Stimulated activated memory B cell treated with anti-CD40 and anti-IgM and Interleukin-4, amounts not matched to agents 10 μg/mL and 1 μg/mL and 100 μg/mL, for 72 hours (primary cell): ENCODE measurements at regions not wholly inside any gene's neighbourhood (a gene's known extent, or its start where the extent isn't known, plus 50 kb on each side); places are given as distances from the start of the nearest gene placed in this dataset.
"Not testable (repeated sequence)": the region's sequence is repeated elsewhere in the genome, so short reads cannot be mapped to it uniquely, and the experiment has no call there.

ENCODE experiments used
- ATAC-seq: fragments of 150-1000 bp; cut with Tn5 transposase; 2 replicates; pipeline ENCODE4 v1.10.0; 2021
- H3K27ac Mint-ChIP-seq: one replicate; pipeline ENCODE4 v1.8.0; 2022; ENCODE audit warnings: mild to moderate bottlenecking, mixed read lengths
- H3K27me3 Mint-ChIP-seq: one replicate; pipeline ENCODE4 v1.8.0; 2022; ENCODE audit warnings: mixed read lengths
- H3K36me3 Mint-ChIP-seq: one replicate; pipeline ENCODE4 v1.8.0; 2022; ENCODE audit warnings: mixed read lengths
- H3K4me1 Mint-ChIP-seq: one replicate; pipeline ENCODE4 v1.8.0; 2022; ENCODE audit warnings: mixed read lengths
- H3K4me3 Mint-ChIP-seq: one replicate; pipeline ENCODE4 v1.8.0; 2022; ENCODE audit warnings: mild to moderate bottlenecking, moderate library complexity, mixed read lengths
- H3K9me3 Mint-ChIP-seq: one replicate; pipeline ENCODE4 v1.8.0; 2022; ENCODE audit warnings: mixed read lengths

DNA sequence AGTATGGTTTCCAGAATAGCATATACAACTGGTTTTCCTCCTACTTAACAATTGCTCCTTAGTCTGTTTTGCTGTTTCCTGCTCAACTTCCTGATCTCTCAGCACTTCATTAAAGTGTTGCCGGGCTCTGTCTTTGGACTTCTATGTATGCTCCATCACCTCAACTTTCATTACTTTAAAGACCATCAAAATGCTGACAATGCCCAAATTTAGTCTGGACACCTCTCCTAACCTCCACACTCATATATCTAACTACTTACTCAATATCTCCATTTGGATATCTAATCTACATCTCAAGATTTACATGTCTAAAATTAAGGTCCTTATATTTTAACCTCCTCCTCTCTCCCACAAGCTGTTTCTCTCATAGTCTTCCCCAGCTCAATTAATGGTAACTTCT, 54.4 kb upstream of the LGR5 start:
- no peak overlapping the region for H3K27ac Mint-ChIP-seq
- no peak for ATAC-seq
- peaks cover 30% of the 10 kb centered on the region for H3K27me3 Mint-ChIP-seq
- H3K4me3 Mint-ChIP-seq, result no peak overlapping the region
- H3K36me3 Mint-ChIP-seq, result no peaks in the 10 kb centered on the region
- H3K9me3 Mint-ChIP-seq, result peaks cover 2% of the 10 kb centered on the region
- no peaks in the 10 kb centered on the region for H3K4me1 Mint-ChIP-seq

DNA sequence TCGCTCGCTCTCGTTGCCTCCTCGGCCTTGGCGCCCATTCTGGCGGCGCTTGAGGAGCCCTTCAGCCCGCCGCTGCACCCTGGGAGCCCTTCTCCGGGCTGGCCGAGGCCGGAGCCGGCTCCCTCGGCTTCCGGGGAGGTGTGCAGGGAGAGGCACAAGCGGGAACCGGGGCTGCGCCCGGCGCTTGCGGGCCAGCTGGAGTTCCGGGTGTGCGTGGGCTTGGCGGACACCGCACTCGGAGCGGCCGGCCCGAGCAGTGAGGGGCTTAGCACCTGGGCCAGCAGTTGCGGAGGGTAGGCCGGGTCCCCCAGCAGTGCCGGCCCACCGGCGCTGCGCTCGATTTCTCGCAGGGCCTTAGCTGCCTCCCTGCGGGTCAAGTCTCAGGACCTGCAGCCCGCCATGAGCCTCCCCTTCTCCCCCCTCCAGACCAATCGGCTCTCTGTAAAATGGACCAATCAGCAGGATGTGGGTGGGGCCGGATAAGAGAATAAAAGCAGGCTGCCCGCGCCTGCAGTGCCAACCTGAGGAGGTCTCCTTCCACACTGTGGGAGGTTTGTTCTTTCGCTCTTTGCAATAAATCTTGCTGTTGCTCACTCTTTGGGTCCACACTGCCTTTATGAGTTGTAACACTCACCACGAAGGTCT, 62.8 kb upstream of the LGR5 start:
- ATAC-seq, H3K9me3 Mint-ChIP-seq, H3K4me3 Mint-ChIP-seq, H3K27ac Mint-ChIP-seq, H3K4me1 Mint-ChIP-seq, H3K27me3 Mint-ChIP-seq, H3K36me3 Mint-ChIP-seq: not testable (repeated sequence)

DNA sequence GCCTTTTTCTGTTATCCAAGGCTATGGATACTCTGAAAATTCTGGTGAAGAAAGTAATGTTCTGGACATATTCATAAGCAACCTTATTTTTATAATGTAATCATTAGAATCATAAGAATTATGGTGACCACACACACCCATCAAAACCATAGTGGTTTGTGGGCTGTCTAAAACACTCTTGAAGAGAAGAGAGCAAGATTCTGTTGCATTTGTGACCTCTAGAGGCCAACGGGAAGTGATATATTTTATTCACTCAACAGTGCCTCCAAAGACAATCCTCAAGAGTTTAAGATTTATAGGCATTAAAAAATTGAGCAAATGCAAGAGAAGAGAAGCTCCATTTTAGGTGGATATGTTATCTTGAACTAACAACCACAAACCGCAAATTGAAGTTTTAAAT, 68.5 kb upstream of the LGR5 start:
- Mint-ChIP-seq H3K4me3 (no peak overlapping the region), H3K4me1 (no peaks in the 10 kb centered on the region), H3K27me3 (no peaks in the 10 kb centered on the region), H3K9me3 (no peaks in the 10 kb centered on the region), H3K27ac (no peak overlapping the region), H3K36me3 (no peaks in the 10 kb centered on the region)
- no peak for ATAC-seq

DNA sequence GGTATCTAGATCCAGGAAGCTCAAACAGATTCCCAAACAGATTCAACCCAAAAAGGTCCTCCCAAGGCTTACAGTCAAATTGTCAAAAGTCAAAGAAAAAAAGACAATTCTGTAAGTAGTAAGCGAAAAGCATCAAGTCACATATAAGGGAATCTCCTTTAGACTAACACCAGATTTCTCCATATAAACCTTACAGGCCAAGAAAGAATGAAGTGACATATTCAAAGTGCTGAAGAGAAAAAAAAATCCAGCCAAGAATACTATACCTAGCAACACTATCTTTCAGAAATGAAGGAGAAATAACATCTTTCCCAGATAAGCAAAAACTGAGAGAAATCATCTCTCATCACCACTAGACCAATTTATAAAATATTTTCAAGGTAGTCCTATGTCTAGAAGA, 79.6 kb upstream of the LGR5 start:
- Mint-ChIP-seq H3K36me3 (no peaks in the 10 kb centered on the region), H3K4me3 (no peak overlapping the region), H3K27ac (no peak overlapping the region), H3K9me3 (peaks cover 17% of the 10 kb centered on the region), H3K4me1 (no peaks in the 10 kb centered on the region), H3K27me3 (no peaks in the 10 kb centered on the region)
- ATAC-seq, result no peak

DNA sequence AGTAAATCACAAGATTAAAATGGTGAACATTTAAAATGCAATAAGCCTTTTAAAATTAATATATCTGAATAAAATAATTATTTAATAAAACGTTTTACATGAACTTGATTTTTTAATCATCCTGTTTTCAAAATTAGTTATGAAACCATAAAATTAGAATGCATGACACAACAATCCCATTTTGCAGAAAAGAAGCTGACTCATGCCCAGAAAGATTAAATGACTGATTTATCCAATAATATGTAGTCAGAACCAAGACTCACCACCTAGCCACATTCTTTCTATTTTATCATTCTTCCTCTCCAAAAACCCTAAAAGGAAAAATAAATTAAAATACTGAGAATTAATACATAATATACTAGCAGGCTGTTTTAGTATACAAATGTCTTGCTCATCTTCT, 83.0 kb upstream of the LGR5 start:
- Mint-ChIP-seq H3K27me3 (no peaks in the 10 kb centered on the region), H3K4me1 (no peaks in the 10 kb centered on the region), H3K36me3 (no peaks in the 10 kb centered on the region), H3K4me3 (no peak overlapping the region), H3K27ac (no peak overlapping the region), H3K9me3 (peaks cover 12% of the 10 kb centered on the region)
- ATAC-seq, result no peak

DNA sequence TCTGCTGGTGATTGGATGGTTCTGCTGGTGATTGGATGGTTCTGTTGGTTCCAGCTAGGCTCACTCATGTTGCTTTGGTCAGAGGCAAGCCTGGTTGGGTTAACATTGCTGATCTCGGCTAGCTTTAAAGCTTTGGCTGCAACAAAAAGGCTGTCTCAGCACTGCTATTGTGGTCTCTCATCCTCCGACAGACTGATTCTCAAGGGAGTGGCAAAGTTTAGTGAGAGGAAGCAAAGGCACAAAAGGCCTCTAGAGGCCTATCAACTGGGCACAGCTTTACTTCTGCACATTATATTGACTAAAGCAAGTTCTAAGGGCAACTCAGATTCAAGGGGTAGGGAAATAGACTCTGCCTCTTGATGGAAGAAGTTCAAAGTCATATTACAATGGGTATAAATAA, 84.7 kb upstream of the LGR5 start:
- no peaks in the 10 kb centered on the region for H3K9me3 Mint-ChIP-seq
- no peaks in the 10 kb centered on the region for H3K27me3 Mint-ChIP-seq
- no peak for ATAC-seq
- H3K4me3 Mint-ChIP-seq, result no peak overlapping the region
- no peaks in the 10 kb centered on the region for H3K36me3 Mint-ChIP-seq
- H3K4me1 Mint-ChIP-seq, result no peaks in the 10 kb centered on the region
- no peak overlapping the region for H3K27ac Mint-ChIP-seq

DNA sequence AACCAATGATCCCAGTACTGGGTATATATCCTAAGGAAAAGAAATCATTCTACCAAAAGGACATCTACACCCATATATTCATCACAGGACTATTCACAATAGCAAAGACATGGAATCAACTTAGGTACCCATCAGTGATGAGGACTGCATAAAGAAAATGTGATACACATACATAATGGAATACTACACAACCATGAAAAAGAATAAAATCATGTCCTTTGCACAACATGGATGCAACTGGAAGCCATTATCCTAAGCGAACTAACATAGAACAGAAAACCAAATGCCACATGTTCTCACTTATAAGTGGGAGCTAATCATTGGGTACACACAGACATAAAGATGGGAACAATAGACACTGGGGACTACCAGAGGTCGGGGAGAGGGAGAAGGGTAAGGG, 86.0 kb upstream of the LGR5 start:
- H3K4me1 Mint-ChIP-seq, result no peaks in the 10 kb centered on the region
- H3K27me3 Mint-ChIP-seq, result no peaks in the 10 kb centered on the region
- no peak overlapping the region for H3K27ac Mint-ChIP-seq
- no peak for ATAC-seq
- no peaks in the 10 kb centered on the region for H3K36me3 Mint-ChIP-seq
- no peaks in the 10 kb centered on the region for H3K9me3 Mint-ChIP-seq
- no peak overlapping the region for H3K4me3 Mint-ChIP-seq

DNA sequence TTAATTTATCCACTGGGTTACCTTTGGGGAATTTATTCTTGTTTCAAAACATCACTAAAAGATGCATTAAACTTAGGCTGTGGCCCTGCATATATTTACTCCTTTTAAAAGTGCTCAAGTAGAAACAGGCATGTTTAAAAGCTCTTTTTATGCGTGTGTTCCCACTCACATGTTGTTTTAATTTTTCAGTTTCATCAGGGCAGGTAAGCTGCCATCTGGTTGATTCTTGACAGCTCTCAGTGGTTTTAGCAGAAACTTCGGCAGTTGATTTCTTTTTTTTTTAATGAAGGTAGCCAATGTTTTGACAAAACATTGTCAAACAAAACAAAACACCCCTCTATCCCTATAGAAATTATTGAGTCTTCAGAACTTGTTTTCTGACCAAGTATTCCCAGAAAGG, 89.6 kb upstream of the LGR5 start:
- H3K4me1 Mint-ChIP-seq, result no peaks in the 10 kb centered on the region
- H3K27me3 Mint-ChIP-seq, result no peaks in the 10 kb centered on the region
- no peaks in the 10 kb centered on the region for H3K9me3 Mint-ChIP-seq
- no peaks in the 10 kb centered on the region for H3K36me3 Mint-ChIP-seq
- no peak overlapping the region for H3K27ac Mint-ChIP-seq
- no peak for ATAC-seq
- no peak overlapping the region for H3K4me3 Mint-ChIP-seq

DNA sequence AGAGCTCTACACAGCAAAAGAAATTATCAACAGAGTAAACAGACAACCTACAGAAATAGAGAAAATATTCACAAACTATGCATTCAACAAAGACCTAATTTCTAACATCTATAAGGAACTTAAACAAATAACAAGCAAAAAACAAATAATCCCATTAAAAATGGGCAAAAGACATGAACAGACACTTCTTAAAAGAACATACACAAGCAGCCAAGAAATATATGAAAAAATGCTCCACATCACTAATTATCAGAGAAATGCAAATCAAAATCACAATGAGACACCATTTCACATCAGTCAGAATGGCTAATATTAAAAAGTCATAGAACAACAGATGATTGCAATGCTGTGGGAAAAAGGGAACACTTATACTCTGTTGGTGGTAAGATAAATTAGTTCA, 100.7 kb upstream of the LGR5 start:
- Mint-ChIP-seq H3K9me3 (peaks cover 16% of the 10 kb centered on the region), H3K36me3 (no peaks in the 10 kb centered on the region), H3K27ac (no peak overlapping the region), H3K27me3 (no peaks in the 10 kb centered on the region), H3K4me1 (no peaks in the 10 kb centered on the region), H3K4me3 (no peak overlapping the region)
- no peak for ATAC-seq

DNA sequence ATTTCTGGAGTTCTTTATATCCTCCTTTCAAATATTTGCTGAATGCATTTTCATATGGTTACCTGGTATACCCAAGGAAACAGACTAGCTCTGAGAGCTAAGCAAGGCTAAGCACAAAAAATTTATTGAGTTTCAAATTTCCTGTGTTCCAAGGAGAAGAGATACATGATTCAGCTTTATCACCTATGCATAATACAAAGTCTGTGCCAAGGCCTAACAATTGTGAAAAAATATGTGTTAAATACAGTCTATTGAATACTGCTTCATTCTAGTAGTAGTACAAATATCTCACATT, 103.7 kb upstream of the LGR5 start:
- Mint-ChIP-seq H3K27me3 (no peaks in the 10 kb centered on the region), H3K36me3 (no peaks in the 10 kb centered on the region), H3K27ac (no peak overlapping the region), H3K4me3 (no peak overlapping the region), H3K4me1 (no peaks in the 10 kb centered on the region), H3K9me3 (peaks cover 12% of the 10 kb centered on the region)
- ATAC-seq, result no peak

DNA sequence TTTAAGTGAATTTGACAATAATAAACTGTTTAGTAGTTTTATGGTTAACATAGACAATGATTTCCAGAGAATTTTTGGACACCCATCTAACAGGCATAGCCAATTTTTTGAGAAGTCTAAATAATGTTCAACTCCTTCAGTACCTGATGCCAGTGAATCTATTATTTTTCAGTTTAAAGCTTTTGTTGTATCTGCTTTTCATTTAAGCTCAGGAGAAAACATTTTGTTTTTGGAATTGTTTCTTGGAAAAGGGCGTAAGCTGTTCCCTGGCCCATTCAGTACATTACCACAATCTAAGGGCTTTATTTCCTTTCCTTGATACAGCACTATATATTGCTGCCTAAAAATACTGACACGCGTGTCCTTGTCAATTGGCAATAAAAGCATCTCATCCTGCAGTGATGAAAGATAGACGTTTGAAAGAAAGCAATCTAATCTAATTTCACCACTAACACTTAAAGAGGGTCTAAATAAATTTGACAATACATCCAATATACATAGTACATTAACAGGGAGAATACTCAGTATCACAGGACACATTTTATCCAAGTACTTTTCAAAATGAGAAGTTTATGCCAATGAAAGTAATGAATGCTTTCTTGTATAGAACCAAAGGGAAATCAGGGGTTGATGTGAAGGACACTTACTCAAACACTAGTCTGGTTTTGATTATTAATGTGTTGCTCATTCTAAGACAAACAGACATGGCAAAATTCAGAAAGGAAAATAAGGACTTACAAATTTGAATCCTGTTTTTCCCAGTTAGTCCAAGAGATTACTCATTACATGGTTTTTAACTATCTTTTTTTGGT, 104.2 kb upstream of the LGR5 start:
- no peak overlapping the region for H3K27ac Mint-ChIP-seq

DNA sequence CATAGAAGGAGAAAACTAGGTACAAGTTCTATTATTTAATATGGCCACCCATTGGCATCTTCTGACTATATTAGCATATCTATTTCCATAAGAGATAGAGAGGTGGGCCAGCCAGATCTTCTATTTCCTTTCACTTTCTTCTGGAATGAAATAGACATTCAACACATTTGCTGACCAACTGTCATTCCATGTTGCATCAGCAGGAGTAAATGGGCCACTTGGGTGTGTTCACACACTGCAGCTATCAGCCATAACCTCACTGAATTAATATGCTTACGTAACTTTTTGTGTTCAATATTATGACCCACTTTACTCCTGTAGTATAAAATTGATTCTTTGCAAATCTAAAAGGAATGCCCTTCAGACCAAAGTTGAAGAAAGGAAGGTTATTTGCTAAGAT, 106.2 kb upstream of the LGR5 start:
- Mint-ChIP-seq H3K27ac (no peak overlapping the region), H3K36me3 (no peaks in the 10 kb centered on the region), H3K9me3 (peaks cover 10% of the 10 kb centered on the region), H3K4me1 (no peaks in the 10 kb centered on the region), H3K4me3 (no peak overlapping the region), H3K27me3 (no peaks in the 10 kb centered on the region)
- no peak for ATAC-seq

More for the DNA sequence above, 104.2 kb upstream of the LGR5 start:
- no peaks in the 10 kb centered on the region for H3K36me3 Mint-ChIP-seq
- H3K9me3 Mint-ChIP-seq, result peaks cover 10% of the 10 kb centered on the region
- H3K4me3 Mint-ChIP-seq, result no peak overlapping the region
- no peaks in the 10 kb centered on the region for H3K4me1 Mint-ChIP-seq
- no peak for ATAC-seq
- no peaks in the 10 kb centered on the region for H3K27me3 Mint-ChIP-seq

DNA sequence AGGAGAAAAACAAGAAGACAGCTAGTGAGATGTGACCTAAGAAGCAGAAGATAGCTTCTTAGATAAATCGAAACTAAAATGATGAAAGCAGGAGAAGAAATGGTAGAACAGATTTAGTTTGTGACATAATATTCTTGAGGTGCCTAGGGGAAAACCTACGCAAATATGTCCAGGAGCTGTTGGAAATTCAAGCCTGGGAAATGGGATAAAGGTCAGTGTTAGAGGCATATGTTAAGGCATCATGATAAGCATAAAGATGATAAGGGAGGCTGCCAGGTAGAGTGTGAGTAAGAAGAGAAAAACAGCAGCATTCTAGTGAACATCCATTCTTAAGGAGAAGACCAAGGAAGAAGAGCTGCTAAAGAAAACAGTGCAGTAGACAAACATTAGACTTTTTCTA, 109.6 kb upstream of the LGR5 start:
- Mint-ChIP-seq H3K9me3 (peaks cover 6% of the 10 kb centered on the region), H3K27me3 (no peaks in the 10 kb centered on the region), H3K27ac (no peak overlapping the region), H3K36me3 (no peaks in the 10 kb centered on the region), H3K4me1 (no peaks in the 10 kb centered on the region), H3K4me3 (no peak overlapping the region)
- no peak for ATAC-seq

DNA sequence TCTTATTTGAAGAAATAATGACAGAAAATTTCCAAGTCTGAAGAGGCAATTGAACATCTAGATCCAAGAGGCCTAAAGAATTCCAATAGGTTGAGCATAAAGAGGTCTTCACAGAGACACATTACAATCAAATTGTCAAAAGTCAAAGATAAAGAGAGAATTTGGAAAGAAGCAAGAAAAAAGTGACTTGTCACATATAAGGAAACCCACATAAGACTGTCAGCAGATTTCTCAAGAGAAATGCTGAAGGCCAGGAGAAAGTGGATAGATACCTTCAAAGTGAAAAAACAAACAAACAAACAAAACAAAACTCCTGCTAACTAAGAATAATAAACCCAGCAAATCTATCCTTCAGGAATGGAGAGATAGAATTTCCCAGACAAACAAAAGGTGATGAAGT, 118.1 kb upstream of the LGR5 start:
- peaks cover 9% of the 10 kb centered on the region for H3K27me3 Mint-ChIP-seq
- H3K4me1 Mint-ChIP-seq, result no peaks in the 10 kb centered on the region
- no peak for ATAC-seq

DNA sequence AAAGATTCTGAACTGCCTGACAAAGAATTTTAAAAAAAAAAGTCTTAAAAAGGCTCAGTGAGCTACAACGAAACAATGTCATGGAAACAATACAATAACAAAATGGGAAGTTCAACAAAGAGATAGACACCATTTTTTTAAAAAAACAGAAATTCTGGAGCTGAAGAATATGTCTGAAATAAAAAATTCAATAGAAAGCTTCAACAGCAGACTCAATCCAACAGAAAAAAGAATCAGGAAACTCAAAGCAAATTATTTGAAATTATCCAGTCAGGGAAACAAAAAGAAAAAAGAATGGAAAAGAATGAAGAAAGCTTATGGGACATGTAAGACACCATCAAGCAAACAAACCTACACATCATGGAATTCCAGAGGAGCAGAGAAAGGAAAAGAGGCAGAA, 118.5 kb upstream of the LGR5 start:
- H3K27ac Mint-ChIP-seq, result no peak overlapping the region
- no peaks in the 10 kb centered on the region for H3K36me3 Mint-ChIP-seq
- H3K4me3 Mint-ChIP-seq, result no peak overlapping the region
- H3K4me1 Mint-ChIP-seq, result no peaks in the 10 kb centered on the region
- ATAC-seq, result no peak
- peaks cover 9% of the 10 kb centered on the region for H3K27me3 Mint-ChIP-seq
- H3K9me3 Mint-ChIP-seq, result peaks cover 13% of the 10 kb centered on the region

More for the DNA sequence above, 118.1 kb upstream of the LGR5 start:
- Mint-ChIP-seq H3K27ac (no peak overlapping the region), H3K36me3 (no peaks in the 10 kb centered on the region), H3K9me3 (peaks cover 13% of the 10 kb centered on the region), H3K4me3 (no peak overlapping the region)

DNA sequence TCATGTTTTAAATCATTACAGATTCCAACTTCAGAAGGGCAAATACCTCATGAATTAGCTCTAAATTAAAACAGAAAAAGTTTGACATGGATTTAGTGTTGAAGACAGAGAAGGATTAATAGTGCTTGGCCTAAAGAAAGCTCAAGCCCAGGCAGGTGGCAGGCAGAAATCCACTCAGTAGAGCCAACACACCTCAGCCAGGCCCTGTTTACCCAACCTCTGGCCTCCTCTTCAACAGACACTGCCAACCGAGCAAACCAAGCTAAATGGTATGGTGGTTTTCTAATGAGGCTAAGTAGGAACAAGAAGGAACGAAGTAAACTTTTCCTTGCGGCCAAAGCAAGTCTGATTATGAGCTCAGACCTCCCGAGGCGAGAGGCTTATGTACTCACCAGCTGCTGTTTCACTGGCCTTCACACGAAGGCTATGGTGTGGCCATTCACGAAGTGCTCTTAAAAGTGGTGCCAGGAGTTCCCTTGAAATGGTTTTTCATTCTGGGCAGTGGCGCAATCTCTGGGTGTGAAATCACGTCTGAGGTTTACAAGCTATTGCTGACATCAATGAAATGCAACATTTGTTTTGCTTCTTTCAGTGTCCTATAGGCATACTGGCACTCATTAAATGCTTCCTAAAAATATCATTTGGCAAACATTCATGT, 124.1 kb upstream of the LGR5 start:
- Mint-ChIP-seq H3K4me1 (no peaks in the 10 kb centered on the region), H3K27me3 (no peaks in the 10 kb centered on the region), H3K9me3 (peaks cover 3% of the 10 kb centered on the region), H3K27ac (no peak overlapping the region), H3K36me3 (no peaks in the 10 kb centered on the region), H3K4me3 (no peak overlapping the region)
- ATAC-seq, result no peak
